GM23338 (cell line): ENCODE measurements at regions not wholly inside any gene's neighbourhood (a gene's known extent, or its start where the extent isn't known, plus 50 kb on each side); places are given as distances from the start of the nearest gene placed in this dataset.

Experiments
- ATAC-seq: fragments of 200-7000 bp; cut with Tn5 transposase; 3 replicates; pipeline ENCODE4 v1.9.1; 2020
- DNase-seq: peaks from one replicate; pipeline ENCODE4 v3.0.0-alpha.2; 2015; ENCODE audit warnings: low spot score
- H2AFZ ChIP-seq: fragments of 200-600 bp; sonication (generic); 2 replicates; pipeline ENCODE4 v1.8.0; 2016; ENCODE audit warnings: antibody characterized with exemption, mild to moderate bottlenecking, moderate library complexity
- H3F3A ChIP-seq: fragments of 200-600 bp; sonication (generic); replicated peaks from 2 replicates; pipeline ENCODE4 v1.8.0; 2017; ENCODE audit warnings: antibody characterized with exemption, mixed run types, low read depth
- H3K27ac ChIP-seq: fragments of 200-600 bp; sonication (generic); 2 replicates; pipeline ENCODE4 v1.6.1; 2016; ENCODE audit warnings: low read depth
- H3K27me3 ChIP-seq: fragments of 200-600 bp; sonication (generic); 2 replicates; pipeline ENCODE4 v1.8.0; 2016; ENCODE audit warnings: mild to moderate bottlenecking, mixed run types, moderate library complexity; ENCODE audit not compliant: insufficient read depth
- H3K36me3 ChIP-seq: fragments of 200-600 bp; sonication (generic); 2 replicates; pipeline ENCODE4 v1.8.0; 2016; ENCODE audit warnings: mild to moderate bottlenecking; ENCODE audit not compliant: insufficient read depth
- H3K4me1 ChIP-seq: fragments of 200-600 bp; sonication (generic); 2 replicates; pipeline ENCODE4 v1.8.0; 2016; ENCODE audit warnings: mild to moderate bottlenecking, moderate library complexity; ENCODE audit not compliant: insufficient read depth
- H3K4me2 ChIP-seq: fragments of 200-600 bp; sonication (generic); 2 replicates; pipeline ENCODE4 v1.7.1; 2017; ENCODE audit warnings: mixed run types
- H3K4me3 ChIP-seq: fragments of 200-600 bp; sonication (generic); 2 replicates; pipeline ENCODE4 v1.6.1; 2016; ENCODE audit warnings: mixed run types
- H3K79me2 ChIP-seq: fragments of 200-600 bp; sonication (generic); replicated peaks from 2 replicates; pipeline ENCODE4 v1.8.0; 2017; ENCODE audit warnings: mild to moderate bottlenecking; ENCODE audit not compliant: insufficient read depth
- H3K9me2 ChIP-seq: fragments of 200-600 bp; sonication (generic); 2 replicates; pipeline ENCODE4 v1.8.0; 2017; ENCODE audit not compliant: insufficient read depth
- H4K20me1 ChIP-seq: fragments of 200-600 bp; sonication (generic); replicated peaks from 2 replicates; pipeline ENCODE4 v1.8.0; 2017; ENCODE audit warnings: mild to moderate bottlenecking; ENCODE audit not compliant: insufficient read depth
- H3K27ac Mint-ChIP-seq: 2 replicates; pipeline ENCODE4 v1.8.0; 2020; ENCODE audit warnings: inconsistent platforms, mild to moderate bottlenecking, moderate library complexity, mixed read lengths
- H3K27me3 Mint-ChIP-seq: 3 replicates; pipeline ENCODE4 v1.8.0; 2022; ENCODE audit warnings: low read depth, mild to moderate bottlenecking, moderate library complexity, mixed read lengths, inconsistent platforms; ENCODE audit not compliant: insufficient read depth, poor library complexity
- H3K36me3 Mint-ChIP-seq: 3 replicates; pipeline ENCODE4 v1.8.0; 2021; ENCODE audit warnings: low read depth, mild to moderate bottlenecking, inconsistent platforms, moderate library complexity, mixed read lengths
- H3K4me1 Mint-ChIP-seq: 3 replicates; pipeline ENCODE4 v1.8.0; 2020; ENCODE audit warnings: mild to moderate bottlenecking, inconsistent platforms, mixed read lengths
- H3K4me3 Mint-ChIP-seq: 3 replicates; pipeline ENCODE4 v1.8.0; 2021; ENCODE audit warnings: moderate library complexity, mild to moderate bottlenecking, inconsistent platforms, mixed read lengths
- H3K9me3 Mint-ChIP-seq: 3 replicates; pipeline ENCODE4 v1.8.0; 2020; ENCODE audit warnings: moderate library complexity, mild to moderate bottlenecking, inconsistent platforms, mixed read lengths
- CREB1 ChIP-seq: fragments of 250-450 bp; sonication (Bioruptor Pico); IDR thresholded peaks from 2 replicates; pipeline ENCODE4 v1.5.0; 2020; ENCODE audit warnings: low read depth, mild to moderate bottlenecking, moderate library complexity
- EZH2 ChIP-seq: fragments of 200-600 bp; sonication (generic); IDR thresholded peaks from one replicate; pipeline ENCODE4 v1.8.0; 2017; ENCODE audit warnings: antibody characterized with exemption, mild to moderate bottlenecking, low read depth; ENCODE audit not compliant: unreplicated experiment
- EZH2phosphoT487 ChIP-seq: fragments of 200-600 bp; sonication (generic); IDR thresholded peaks from one replicate; pipeline ENCODE4 v1.8.1; 2018; ENCODE audit warnings: antibody characterized with exemption; ENCODE audit not compliant: unreplicated experiment
- JUNB ChIP-seq: IDR thresholded peaks from one replicate; pipeline ENCODE4 v1.6.1; 2016; ENCODE audit warnings: antibody characterized with exemption; ENCODE audit not compliant: unreplicated experiment
- NANOG ChIP-seq: IDR thresholded peaks from 2 replicates; pipeline ENCODE4 v1.6.1; 2016; ENCODE audit warnings: antibody characterized with exemption, borderline replicate concordance
- POLR2AphosphoS5 ChIP-seq: IDR thresholded peaks from 2 replicates; pipeline ENCODE4 v1.6.1; 2016; ENCODE audit warnings: antibody characterized with exemption, low read depth
- STAT1 ChIP-seq: IDR thresholded peaks from one replicate; pipeline ENCODE4 v1.6.1; 2016; ENCODE audit warnings: antibody characterized with exemption; ENCODE audit not compliant: unreplicated experiment
- ZNF114 ChIP-seq: fragments of 250-450 bp; sonication (Bioruptor Pico); IDR thresholded peaks from 2 replicates; pipeline ENCODE4 v1.5.0; 2020; ENCODE audit warnings: mild to moderate bottlenecking, moderate library complexity
- ZNF331 ChIP-seq: fragments of 250-450 bp; sonication (Bioruptor Pico); IDR thresholded peaks from 2 replicates; pipeline ENCODE4 v1.5.0; 2020; ENCODE audit warnings: low read depth, mild to moderate bottlenecking, moderate library complexity
- TF ChIP-seq, protein P1 (sequence below): IDR thresholded peaks from 2 replicates; pipeline ENCODE4 v1.6.1; 2016; ENCODE audit warnings: antibody characterized with exemption
- TF ChIP-seq, protein P2 (sequence below), 2 experiments: fragments of 200-600 bp in 1 of 2; sonication (generic) in 1 of 2; conservative IDR thresholded peaks; 2 replicates each; pipeline versions ENCODE4 v1.5.1 to v1.6.1; 2016 to 2017; ENCODE audit warnings: antibody characterized with exemption in 2 of 2, low read depth in 2 of 2, mild to moderate bottlenecking in 2 of 2, moderate library complexity in 1 of 2
- TF ChIP-seq, protein P3 (sequence below): IDR thresholded peaks from one replicate; pipeline ENCODE4 v1.6.1; 2018; ENCODE audit warnings: antibody characterized with exemption; ENCODE audit not compliant: unreplicated experiment
- TF ChIP-seq, protein P4 (sequence below): fragments of 250-450 bp; sonication (Bioruptor Pico); IDR thresholded peaks from 2 replicates; pipeline ENCODE4 v1.5.0; 2020; ENCODE audit warnings: mild to moderate bottlenecking, moderate library complexity

DNA sequence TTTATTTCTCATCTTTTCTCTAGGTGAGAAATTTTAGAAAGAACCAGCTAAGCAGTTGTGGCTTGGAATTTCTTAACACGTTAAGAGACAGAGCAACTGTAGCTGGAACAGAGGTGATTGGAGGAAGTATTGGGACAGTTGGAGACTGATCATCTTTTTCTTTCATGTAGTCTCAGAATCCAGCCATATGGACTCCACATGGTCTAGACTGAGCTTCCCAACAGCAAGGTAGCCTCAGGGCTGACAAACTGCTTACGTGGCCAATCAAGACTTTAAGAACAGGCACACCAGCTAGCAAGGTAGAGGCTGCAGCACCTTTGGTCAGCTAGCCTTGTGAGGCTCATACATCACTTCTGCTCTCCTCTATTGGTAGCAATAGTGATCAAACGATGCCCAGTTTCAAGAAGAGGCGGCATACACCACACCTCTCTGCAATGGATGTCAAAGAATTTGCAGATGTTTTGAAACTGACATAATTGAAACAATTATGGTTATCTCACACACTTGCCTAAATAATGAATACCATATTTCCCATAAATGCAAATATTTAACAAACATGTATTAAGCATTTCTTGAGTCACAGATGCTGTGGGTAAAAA, 590.5 kb upstream of the SLC35B3 start:
- Mint-ChIP-seq H3K4me1 (no peaks in the 10 kb centered on the region), H3K27ac (no peak overlapping the region), H3K9me3 (peaks cover 3% of the 10 kb centered on the region; the same call in 1 of the 3 replicates), H3K4me3 (no peak overlapping the region), H3K36me3 (no peaks in the 10 kb centered on the region), H3K27me3 (peaks cover 3% of the 10 kb centered on the region)
- Histone ChIP-seq H2AFZ (no peak overlapping the region), H4K20me1 (no peaks in the 10 kb centered on the region), H3K4me2 (no peak overlapping the region), H3K79me2 (no peaks in the 10 kb centered on the region), H3K36me3 (no peaks in the 10 kb centered on the region), H3K4me1 (no peaks in the 10 kb centered on the region), H3F3A (no peaks in the 10 kb centered on the region), H3K9me2 (no peaks in the 10 kb centered on the region; the same call in 1 of the 2 replicates), H3K27ac (no peak overlapping the region), H3K4me3 (no peak overlapping the region), H3K27me3 (no peaks in the 10 kb centered on the region)
- ATAC-seq (no peak), DNase-seq (no peak)
- TF ChIP-seq CREB1 (CRISPR knock-in tag): no peak
- TF ChIP-seq ZNF114: no peak
- TF ChIP-seq, protein P1, sequence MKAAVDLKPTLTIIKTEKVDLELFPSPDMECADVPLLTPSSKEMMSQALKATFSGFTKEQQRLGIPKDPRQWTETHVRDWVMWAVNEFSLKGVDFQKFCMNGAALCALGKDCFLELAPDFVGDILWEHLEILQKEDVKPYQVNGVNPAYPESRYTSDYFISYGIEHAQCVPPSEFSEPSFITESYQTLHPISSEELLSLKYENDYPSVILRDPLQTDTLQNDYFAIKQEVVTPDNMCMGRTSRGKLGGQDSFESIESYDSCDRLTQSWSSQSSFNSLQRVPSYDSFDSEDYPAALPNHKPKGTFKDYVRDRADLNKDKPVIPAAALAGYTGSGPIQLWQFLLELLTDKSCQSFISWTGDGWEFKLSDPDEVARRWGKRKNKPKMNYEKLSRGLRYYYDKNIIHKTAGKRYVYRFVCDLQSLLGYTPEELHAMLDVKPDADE: no peak
- no peak for TF ChIP-seq POLR2AphosphoS5
- TF ChIP-seq, protein P2, sequence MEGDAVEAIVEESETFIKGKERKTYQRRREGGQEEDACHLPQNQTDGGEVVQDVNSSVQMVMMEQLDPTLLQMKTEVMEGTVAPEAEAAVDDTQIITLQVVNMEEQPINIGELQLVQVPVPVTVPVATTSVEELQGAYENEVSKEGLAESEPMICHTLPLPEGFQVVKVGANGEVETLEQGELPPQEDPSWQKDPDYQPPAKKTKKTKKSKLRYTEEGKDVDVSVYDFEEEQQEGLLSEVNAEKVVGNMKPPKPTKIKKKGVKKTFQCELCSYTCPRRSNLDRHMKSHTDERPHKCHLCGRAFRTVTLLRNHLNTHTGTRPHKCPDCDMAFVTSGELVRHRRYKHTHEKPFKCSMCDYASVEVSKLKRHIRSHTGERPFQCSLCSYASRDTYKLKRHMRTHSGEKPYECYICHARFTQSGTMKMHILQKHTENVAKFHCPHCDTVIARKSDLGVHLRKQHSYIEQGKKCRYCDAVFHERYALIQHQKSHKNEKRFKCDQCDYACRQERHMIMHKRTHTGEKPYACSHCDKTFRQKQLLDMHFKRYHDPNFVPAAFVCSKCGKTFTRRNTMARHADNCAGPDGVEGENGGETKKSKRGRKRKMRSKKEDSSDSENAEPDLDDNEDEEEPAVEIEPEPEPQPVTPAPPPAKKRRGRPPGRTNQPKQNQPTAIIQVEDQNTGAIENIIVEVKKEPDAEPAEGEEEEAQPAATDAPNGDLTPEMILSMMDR (conservative IDR thresholded peaks at IDR 0.05; ENCODE audit: low read depth in 2 of 2): no peak
- no peak for TF ChIP-seq NANOG
- TF ChIP-seq, protein P3, sequence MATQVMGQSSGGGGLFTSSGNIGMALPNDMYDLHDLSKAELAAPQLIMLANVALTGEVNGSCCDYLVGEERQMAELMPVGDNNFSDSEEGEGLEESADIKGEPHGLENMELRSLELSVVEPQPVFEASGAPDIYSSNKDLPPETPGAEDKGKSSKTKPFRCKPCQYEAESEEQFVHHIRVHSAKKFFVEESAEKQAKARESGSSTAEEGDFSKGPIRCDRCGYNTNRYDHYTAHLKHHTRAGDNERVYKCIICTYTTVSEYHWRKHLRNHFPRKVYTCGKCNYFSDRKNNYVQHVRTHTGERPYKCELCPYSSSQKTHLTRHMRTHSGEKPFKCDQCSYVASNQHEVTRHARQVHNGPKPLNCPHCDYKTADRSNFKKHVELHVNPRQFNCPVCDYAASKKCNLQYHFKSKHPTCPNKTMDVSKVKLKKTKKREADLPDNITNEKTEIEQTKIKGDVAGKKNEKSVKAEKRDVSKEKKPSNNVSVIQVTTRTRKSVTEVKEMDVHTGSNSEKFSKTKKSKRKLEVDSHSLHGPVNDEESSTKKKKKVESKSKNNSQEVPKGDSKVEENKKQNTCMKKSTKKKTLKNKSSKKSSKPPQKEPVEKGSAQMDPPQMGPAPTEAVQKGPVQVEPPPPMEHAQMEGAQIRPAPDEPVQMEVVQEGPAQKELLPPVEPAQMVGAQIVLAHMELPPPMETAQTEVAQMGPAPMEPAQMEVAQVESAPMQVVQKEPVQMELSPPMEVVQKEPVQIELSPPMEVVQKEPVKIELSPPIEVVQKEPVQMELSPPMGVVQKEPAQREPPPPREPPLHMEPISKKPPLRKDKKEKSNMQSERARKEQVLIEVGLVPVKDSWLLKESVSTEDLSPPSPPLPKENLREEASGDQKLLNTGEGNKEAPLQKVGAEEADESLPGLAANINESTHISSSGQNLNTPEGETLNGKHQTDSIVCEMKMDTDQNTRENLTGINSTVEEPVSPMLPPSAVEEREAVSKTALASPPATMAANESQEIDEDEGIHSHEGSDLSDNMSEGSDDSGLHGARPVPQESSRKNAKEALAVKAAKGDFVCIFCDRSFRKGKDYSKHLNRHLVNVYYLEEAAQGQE: no peak
- TF ChIP-seq, protein P4, sequence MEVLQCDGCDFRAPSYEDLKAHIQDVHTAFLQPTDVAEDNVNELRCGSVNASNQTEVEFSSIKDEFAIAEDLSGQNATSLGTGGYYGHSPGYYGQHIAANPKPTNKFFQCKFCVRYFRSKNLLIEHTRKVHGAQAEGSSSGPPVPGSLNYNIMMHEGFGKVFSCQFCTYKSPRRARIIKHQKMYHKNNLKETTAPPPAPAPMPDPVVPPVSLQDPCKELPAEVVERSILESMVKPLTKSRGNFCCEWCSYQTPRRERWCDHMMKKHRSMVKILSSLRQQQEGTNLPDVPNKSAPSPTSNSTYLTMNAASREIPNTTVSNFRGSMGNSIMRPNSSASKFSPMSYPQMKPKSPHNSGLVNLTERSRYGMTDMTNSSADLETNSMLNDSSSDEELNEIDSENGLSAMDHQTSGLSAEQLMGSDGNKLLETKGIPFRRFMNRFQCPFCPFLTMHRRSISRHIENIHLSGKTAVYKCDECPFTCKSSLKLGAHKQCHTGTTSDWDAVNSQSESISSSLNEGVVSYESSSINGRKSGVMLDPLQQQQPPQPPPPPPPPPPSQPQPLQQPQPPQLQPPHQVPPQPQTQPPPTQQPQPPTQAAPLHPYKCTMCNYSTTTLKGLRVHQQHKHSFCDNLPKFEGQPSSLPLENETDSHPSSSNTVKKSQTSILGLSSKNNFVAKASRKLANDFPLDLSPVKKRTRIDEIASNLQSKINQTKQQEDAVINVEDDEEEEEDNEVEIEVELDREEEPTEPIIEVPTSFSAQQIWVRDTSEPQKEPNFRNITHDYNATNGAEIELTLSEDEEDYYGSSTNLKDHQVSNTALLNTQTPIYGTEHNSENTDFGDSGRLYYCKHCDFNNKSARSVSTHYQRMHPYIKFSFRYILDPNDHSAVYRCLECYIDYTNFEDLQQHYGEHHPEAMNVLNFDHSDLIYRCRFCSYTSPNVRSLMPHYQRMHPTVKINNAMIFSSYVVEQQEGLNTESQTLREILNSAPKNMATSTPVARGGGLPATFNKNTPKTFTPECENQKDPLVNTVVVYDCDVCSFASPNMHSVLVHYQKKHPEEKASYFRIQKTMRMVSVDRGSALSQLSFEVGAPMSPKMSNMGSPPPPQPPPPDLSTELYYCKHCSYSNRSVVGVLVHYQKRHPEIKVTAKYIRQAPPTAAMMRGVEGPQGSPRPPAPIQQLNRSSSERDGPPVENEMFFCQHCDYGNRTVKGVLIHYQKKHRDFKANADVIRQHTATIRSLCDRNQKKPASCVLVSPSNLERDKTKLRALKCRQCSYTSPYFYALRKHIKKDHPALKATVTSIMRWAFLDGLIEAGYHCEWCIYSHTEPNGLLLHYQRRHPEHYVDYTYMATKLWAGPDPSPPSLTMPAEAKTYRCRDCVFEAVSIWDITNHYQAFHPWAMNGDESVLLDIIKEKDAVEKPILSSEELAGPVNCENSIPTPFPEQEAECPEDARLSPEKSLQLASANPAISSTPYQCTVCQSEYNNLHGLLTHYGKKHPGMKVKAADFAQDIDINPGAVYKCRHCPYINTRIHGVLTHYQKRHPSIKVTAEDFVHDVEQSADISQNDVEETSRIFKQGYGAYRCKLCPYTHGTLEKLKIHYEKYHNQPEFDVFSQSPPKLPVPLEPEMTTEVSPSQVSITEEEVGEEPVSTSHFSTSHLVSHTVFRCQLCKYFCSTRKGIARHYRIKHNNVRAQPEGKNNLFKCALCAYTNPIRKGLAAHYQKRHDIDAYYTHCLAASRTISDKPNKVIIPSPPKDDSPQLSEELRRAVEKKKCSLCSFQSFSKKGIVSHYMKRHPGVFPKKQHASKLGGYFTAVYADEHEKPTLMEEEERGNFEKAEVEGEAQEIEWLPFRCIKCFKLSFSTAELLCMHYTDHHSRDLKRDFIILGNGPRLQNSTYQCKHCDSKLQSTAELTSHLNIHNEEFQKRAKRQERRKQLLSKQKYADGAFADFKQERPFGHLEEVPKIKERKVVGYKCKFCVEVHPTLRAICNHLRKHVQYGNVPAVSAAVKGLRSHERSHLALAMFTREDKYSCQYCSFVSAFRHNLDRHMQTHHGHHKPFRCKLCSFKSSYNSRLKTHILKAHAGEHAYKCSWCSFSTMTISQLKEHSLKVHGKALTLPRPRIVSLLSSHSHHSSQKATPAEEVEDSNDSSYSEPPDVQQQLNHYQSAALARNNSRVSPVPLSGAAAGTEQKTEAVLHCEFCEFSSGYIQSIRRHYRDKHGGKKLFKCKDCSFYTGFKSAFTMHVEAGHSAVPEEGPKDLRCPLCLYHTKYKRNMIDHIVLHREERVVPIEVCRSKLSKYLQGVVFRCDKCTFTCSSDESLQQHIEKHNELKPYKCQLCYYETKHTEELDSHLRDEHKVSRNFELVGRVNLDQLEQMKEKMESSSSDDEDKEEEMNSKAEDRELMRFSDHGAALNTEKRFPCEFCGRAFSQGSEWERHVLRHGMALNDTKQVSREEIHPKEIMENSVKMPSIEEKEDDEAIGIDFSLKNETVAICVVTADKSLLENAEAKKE (CRISPR knock-in tag): no peak
- TF ChIP-seq JUNB: no peak
- no peak for TF ChIP-seq EZH2
- no peak for TF ChIP-seq STAT1
- no peak for TF ChIP-seq ZNF331 (CRISPR knock-in tag)
- TF ChIP-seq EZH2phosphoT487: no peak
